HG03025 (cell line): ENCODE measurements at regions not wholly inside any gene's neighbourhood (a gene's known extent, or its start where the extent isn't known, plus 50 kb on each side); places are given as distances from the start of the nearest gene placed in this dataset.

Experiments used
- ATAC-seq: cut with Tn5 transposase; IDR thresholded peaks from one replicate; pipeline ENCODE4 v1.9.1; 2021; ENCODE audit warnings: mild to moderate bottlenecking, moderate library complexity; ENCODE audit not compliant: unreplicated experiment, low FRiP score

DNA sequence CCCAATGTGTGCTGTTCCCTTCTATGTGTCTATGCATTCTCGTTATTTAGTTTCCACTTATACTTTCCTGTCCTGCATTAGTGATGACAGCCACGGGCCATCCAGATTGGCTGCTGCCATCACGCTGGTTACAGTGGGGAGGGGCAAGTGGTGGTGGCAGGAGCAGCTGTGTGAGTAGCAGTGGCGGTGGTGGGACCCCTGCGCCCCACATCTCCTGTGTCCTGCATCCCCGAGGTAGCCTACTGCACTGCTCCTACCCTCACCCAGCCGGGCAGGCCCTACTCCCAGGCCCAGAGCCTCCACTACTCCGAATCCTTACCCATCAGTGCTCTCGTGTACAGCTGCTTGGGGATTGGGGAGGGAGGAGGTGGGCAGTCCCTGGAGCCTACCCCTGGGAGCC lies 798.7 kb upstream of the AGA start:
- no peak for ATAC-seq

DNA sequence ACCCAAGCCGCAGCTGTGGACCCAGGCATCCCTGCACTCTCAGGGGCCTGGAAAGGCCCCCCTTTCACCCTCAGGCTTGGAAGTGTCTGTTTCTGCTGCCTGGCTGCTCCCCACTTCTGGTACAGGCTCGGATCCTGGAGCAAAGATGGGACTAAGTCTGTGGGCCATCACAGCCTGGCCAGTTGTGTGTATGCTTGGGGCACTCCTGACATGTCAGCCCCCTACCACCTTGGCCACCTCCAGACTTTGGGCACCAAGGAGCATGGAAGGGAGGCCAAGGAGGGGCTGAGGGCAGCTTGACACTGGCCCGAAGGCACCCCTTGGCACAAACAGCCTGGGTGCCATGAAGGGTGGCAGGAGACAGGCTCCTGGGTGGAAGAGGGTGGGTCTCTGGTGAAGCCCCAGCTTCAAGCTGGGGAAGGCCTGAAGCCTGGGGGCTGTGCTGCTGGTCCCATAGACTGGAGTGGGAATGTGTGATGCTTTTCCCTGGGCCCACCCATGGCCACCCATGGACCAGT lies 799.4 kb upstream of the AGA start:
- ATAC-seq, result no peak

DNA sequence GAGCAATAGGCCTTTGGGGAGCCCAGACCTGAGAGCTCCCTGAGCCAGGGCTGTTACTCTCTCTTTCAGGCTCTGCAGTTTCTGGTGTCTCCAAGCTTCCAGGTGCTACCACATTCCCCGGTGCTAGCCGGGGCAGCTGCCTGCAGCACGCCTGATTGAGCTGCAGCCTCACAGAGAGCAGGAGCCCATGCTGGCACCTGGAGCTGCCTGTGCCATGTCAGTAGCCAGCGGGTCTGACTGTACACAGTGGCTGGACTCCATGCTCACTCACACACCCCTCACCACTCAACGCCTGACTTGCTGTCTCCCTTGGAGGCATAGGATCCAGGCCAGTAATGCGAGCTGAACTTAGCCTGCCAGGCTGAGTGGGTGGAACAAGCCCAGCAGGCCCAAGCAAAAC lies 800.4 kb upstream of the AGA start:
- ATAC-seq, result no peak

DNA sequence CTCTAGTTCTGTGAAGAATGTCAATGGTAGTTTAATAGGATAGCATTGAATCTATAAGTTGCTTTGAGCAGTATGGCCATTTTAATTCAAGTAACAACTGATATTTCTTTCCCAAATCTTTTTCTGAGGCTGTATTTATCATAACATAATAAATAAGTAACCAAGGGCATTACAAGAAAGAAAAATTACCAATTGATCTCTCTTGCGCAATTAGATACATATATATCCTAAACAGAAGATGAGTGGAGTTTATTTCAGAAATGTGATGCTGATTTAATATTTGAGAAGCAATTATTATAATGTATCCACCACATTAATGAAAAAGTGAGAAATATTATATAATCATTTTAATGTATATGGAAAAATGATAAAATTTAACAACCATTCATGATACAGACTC lies 802.5 kb upstream of the AGA start:
- no peak for ATAC-seq

DNA sequence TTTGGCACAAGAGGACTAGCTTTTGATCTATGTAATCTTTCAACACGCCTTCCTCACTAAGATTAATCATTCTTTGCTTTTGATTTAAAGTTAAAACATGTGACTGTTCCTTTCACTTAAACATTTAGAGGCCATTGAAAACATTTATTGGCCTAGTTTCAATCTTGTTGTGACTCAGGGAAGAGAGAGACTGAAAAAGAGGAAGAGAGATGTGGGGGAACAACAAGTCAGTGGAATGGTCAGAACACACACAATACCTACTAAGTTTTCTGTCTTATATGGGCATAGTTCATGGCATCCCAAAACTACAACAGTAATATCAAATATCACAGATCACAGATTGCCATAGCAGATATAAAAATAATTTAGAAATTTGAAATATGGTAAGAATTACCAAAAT lies 812.9 kb upstream of the AGA start:
- ATAC-seq, result no peak

DNA sequence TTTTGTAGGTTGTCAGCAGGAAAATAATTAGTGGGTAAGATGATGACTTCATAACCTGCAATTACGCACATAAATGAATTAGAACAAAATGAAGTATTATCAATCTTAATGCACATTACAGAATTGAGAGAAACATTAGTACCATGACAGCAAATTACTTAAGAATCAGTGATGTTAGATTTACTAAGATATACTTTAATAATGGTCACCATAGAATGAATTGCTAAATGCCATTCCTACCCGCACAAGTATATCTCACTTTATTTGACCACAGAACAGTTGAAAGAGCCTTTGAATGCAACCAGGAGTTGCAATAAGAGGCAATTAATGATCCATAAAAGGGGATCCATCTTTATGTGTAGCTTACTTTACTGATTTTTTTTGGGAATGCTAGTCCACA lies 816.4 kb upstream of the AGA start:
- ATAC-seq, result no peak

DNA sequence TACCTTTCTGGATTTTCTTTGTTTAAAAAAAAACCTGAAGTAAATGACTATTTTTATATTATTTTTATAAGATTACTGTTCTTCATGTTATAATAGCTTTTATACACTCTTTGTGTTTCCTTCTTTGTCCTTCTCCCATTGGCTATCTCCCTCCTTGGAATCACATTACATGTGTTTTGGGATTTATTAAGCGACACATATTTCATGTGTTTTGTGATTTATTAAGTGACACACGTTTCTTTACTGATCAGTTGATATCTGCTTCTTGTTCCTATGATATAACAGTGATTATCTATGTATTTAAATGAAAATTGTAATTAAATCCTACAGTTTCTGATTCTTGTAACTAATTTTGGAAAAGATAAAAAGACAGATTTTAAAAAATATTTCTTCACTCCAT lies 817.3 kb upstream of the AGA start:
- ATAC-seq, result no peak

DNA sequence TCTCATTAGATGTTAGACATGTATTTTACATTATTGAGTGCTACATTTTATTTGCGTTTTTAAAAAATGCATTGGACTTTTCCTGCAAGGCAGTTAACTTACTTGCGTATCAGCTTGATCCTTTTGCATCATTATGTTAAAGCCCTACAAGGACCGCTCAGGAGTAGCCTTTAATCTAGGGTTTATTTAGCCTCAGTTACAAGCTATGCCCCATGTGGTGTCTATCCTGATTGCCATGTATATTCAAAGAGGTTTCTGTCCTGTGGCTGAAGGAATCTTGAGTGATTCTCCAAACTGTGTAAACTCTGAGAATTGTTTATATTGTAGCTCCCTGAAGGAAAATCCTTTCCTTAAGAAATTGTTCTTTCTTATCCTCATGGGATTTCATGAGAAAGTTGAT lies 821.8 kb upstream of the AGA start:
- no peak for ATAC-seq

DNA sequence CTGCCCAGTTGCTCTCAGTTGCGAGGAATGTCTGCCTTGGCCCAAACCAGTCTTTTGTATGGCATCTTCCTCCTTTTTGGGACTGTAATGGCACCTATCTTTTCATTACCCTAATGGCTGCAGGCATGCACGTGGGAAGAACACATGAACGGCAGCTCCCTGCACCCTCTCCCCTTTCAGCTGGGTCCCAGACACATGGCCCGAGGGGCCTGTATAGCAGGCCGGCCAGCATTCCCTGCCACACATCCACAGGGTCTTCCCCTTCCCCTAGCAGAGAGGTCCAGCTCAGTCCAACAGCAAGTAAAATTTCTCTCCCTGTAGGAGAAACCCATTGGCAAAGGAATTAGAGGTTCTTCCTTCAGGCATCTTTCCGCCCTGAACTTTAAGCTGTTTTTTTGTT lies 829.1 kb upstream of the AGA start:
- no peak for ATAC-seq

DNA sequence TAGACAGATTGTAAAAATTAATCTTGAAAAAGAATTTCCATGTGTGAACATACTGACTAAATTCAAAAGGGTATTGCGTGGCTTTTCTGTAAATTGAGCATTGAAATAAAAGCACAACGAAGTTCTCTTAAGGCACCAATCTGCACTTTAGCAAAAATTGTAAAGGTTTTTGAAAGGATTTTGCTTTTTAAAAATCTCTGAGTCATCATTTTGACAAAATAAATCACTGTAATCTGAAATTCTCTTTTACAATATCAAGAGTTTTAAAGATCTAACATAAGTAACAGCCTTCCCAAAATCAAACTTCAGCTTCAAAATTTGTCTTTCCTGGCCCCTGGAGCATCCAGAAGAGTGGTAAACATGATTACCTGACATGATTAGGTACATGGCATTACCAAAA lies 830.9 kb upstream of the AGA start:
- ATAC-seq, result no peak

DNA sequence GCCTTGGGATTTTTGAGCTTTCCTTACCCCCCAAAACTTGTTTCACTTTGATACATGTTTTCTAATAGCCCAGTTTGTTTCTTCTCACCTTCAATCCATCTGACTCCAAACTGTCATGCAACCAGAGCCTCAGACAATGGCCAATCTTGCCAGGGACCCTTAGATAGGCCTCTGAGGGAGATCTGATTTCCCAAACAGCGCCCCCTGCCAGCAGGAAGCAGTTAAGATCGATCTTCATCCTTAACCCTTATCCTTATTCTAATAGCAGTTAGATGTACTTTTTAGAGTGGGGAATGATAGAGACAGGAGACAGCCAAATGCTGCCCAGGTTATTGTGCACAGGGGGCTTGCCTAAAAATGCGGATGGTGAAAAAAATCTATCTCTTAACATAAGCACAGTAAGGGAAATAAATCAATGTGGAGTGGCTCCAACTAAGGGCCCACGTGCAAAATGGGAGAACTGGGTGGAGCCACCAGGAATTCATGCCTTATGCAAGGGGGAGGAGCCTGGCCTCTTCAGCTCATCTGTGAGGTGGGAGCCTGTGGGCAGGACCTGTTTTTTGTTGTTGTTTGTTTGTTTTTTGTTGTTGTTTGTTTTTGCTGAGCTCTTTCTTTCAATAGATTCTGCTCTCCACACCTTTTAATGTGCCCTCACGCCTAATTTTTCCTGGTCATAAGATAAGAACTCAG lies 833.6 kb upstream of the AGA start:
- ATAC-seq, result no peak

DNA sequence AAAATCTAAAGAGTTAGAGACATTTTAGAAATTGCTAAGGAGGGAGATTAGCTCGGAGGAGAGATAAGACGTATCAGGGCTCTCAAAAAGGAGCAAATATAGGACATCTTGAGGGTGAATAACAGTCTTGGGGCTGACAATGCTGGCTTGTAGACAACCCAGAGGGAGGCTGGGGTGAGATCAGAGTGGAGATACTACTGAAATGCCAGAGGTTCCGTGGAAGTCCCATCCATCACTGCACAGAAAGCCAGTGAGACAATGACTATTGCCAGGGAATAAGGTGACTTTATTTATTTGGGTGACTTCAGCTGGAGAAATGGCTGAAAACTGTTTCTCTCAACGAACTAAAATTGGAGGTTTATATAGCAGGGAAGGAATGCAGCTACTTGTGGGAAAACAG lies 838.1 kb upstream of the AGA start:
- ATAC-seq, result no peak

DNA sequence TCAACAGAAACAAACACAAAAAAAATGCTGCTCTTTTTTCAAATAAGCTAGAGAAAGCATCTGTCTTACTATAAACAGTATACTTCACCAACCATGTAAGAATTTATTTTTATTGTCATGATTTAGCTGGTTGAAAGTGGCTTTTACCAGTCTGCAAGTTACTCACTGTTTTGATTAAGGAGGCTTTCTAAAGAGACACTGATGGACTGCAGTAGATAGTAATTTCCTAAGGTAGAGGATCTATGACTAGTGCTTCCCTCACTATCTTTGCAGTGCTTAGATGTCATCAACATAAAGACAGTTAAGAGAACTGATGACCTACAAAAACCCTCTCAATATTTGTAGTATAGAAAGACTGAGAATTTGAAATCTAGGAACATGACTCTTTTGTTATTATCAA lies 846.2 kb upstream of the AGA start:
- no peak for ATAC-seq

DNA sequence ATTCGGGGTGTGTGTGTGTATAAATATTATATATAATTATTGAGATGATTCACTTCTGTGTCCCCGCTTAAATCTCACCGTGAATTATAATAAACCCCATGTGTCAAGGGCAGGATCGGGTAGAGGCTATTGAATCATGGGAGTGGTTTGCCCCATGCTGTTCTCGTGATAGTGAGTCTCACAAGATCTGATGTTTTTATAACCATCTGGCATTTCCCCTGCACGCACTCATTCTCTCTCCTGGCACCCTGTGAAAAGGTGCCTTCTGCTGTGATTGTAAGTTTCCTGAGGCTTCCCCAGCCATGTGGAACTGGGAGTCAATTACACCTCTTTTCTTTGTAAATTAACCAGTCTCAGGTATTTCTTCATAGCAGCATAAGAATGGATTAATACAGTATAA lies 851.4 kb upstream of the AGA start:
- no peak for ATAC-seq

DNA sequence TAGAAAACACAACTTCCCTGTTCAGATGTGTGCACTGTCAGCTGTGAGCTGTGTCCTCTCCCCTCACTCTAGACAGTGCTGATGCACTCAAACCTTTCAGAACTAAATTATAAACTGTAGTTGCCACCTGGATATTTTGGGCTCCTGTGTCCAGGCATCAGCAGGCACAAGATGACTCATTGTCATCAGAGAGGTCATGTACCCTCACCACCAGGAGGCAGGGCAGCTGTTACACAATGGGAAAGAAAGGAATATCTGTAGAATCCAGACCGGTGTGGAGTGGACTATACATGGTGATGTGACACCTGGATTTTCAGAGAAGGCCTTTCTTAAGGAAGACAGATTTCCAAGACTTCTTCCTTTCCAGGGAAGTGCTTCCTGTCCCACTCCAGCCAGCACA lies 854.4 kb upstream of the AGA start:
- ATAC-seq, result no peak

DNA sequence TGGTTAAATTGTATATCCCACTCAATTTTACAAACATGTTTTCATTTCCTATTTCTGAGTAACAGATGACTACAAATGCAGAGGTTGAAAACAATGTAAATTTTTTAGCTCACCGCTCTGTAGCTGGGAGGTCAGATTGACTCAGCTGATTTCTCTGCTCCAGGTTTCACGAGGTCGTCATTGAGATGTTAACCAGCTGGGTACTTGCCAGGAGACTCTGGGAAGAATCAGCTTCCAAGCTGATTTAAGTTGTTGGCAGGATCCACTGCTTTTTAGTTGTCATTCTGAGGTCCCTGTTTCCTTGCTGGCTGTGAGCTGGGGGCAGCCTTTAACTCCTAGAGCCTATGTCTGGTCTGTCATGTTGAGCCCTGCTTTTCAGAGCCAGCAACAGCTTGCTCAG lies 864.3 kb upstream of the AGA start:
- no peak for ATAC-seq

DNA sequence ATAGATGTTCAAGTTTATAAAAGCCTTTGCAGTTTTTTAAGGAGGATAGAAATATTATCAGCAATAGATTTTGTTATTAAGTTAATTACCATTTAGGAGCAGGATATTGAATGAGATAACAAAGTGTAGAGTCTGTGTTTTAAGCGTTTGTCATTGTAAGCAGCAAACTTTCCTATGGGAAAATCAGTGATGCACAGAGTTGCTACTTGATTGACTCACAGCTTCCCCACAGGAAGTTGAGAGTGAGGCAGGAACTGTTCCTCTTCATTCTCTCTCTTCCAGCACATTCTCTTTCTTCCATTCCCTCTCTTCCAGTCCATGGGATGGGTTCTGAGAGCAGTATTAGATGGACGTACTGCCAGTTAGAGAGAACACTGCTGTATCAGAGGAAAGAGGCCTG lies 867.7 kb upstream of the AGA start:
- no peak for ATAC-seq

DNA sequence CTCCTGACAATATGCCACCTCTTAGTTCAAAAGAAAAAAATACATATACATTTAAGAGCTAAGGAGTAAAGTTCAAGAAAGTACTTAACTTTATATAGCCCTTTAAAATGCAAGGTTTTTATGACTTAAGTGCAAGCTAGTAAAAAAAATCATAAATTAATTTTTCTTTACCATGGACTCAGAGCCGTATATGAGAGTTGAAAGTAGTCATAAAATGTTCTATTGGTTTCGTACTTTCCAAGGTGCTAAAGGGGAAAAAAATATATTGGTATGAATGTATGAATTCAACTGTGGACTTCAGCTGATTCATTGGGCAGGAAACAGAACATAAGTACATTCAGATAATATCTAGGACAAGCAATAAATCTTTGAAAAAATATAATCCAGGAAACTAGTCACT lies 869.8 kb upstream of the AGA start:
- ATAC-seq, result no peak

DNA sequence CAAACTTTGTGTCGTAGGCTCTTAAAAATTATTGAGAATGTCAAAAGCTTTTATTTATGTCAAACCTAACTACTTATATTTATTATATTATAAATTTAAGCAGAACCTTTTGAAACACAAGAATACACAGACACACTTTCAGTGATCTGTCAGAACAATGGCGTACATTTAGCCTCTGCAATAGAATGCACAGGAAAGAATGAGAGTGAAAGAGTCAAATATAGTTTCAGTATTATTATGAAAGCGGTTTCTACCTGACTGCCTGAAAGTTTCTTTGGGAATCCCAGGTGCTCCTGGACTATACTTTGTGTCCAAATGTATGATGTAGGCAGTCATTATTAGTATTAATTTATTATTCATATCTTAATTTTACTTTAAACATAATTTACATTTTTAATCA lies 872.0 kb upstream of the AGA start:
- no peak for ATAC-seq

DNA sequence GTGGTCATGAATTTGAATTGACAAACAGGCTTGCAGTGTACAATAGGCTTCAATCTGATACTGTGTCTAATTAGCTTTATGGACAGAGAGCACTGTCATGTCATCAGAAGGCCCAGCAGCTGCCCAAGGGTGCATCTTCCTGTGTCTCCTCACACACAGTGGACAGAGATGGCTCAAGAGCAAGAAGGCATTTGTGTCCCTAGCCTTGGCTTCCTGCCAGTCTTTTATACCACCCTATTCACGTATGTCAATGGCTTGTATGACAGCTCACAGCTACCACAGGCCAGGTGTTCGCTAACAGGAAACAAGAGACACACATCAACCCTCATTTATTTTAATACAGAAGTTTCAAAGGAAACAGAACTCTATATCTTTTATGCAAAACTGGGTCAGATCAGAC lies 874.0 kb upstream of the AGA start:
- no peak for ATAC-seq

DNA sequence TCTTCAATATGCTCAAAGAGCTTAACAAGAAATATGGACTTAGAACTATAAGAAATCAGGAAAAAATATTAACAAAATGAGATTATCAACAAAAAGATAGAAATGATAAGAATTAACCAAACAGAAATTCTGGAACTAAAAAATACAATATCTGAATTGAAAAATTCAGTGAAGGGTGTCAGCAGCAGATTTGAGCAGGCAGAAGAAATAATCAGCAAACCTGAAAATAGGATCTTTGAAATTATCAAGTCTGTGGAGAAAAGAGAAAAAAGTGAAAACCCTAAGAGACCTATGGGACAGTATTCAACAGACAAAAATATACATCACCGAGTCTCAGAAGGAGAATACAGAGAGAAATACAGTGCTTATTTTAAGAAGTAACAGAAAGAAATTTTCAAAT lies 877.8 kb upstream of the AGA start:
- no peak for ATAC-seq

DNA sequence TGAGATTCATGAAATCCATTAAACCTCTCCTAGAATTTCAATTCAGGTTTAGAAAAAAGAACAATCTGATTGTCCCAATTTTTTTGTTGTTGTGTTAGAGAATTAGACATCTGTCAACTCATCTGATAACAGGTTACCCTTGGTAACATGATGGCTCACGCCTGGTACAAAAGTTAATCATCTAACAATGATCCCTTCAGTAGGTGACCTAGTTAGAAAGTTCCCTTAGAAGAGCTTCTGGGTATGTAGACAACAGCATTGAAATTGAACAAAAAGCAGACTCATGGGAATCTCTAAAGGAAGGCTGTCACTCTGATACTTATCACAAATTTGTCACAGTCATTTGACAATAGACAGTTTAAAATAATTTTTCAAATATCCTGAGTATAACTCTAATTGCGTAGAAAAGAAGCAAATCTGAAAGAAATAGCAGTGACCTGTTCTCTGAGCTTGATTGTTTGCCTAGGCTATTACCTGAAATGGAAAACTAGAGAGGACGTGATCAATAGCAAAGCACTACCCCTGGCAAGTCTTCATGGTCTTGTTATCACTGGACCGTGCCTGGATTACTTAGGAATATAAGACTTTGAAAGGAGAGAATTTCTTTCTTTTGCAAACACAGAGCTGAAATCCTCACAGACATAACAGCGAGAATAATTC lies 880.4 kb upstream of the AGA start:
- no peak for ATAC-seq
